GM12878 (cell line): ENCODE measurements at regions not wholly inside any gene's neighbourhood (a gene's known extent, or its start where the extent isn't known, plus 50 kb on each side); places are given as distances from the start of the nearest gene placed in this dataset.

Source experiments
- CHD1 ChIP-seq: IDR thresholded peaks from 2 replicates; pipeline ENCODE4 v1.6.1; 2012; ENCODE audit warnings: low read depth, low read length, improper control_type of control experiment
- CREB1 ChIP-seq: IDR thresholded peaks from 2 replicates; pipeline ENCODE4 v1.6.1; 2012; ENCODE audit warnings: low read depth, mild to moderate bottlenecking, inconsistent platforms
- CTCF ChIP-seq, 3 experiments: IDR thresholded peaks in 2 of 3; conservative IDR thresholded peaks in 1 of 3; 2 replicates each; pipeline ENCODE4 v1.5.1; 2011; ENCODE audit warnings: low read depth in 3 of 3, low read length in 3 of 3, mild to moderate bottlenecking in 3 of 3, control low read depth in 2 of 3, moderate library complexity in 2 of 3, inconsistent platforms in 1 of 3, mixed read lengths in 1 of 3; ENCODE audit not compliant: control insufficient read depth in 2 of 3, insufficient read depth in 1 of 3; ENCODE audit errors: extremely low read depth in 1 of 3
- IRF4 ChIP-seq: IDR thresholded peaks from 2 replicates; pipeline ENCODE4 v1.6.1; 2011; ENCODE audit warnings: low read depth, low read length
- KAT2A ChIP-seq: conservative IDR thresholded peaks from 2 replicates; pipeline ENCODE4 v1.6.1; 2011; ENCODE audit warnings: low read depth, low read length; ENCODE audit not compliant: control insufficient read depth
- LARP7 ChIP-seq: fragments of 450-650 bp; IDR thresholded peaks from 2 replicates; pipeline ENCODE4 v1.6.1; 2017; ENCODE audit warnings: mild to moderate bottlenecking
- MAX ChIP-seq: IDR thresholded peaks from 2 replicates; pipeline ENCODE4 v1.6.1; 2012; ENCODE audit warnings: low read depth, low read length, improper control_type of control experiment
- ZNF274 ChIP-seq: IDR thresholded peaks from one replicate; pipeline ENCODE4 v1.8.0; 2011; ENCODE audit not compliant: insufficient read length, insufficient read depth

DNA sequence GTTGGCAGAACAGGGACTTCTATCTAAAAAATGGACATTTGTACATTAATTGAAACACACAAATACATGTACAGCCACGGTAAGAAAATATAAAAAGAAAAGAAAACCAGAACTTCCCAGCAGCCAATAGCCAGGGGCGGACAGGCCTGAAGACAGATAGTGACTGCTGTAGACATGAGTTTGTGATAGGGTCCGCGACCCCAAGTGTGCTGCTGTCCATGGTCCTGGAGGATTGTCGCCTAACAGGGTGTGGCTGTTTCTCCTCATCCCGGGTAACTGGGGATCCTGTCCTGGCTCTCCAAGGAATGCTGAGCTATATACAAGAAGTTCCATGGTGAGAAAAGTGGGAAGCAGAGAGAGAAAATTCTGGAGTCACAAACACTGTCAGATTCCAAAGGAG is 266.5 kb upstream of the SALL3 start:
- no peak for TF ChIP-seq CHD1
- no peak for TF ChIP-seq LARP7
- no peak for TF ChIP-seq CTCF (IDR thresholded peaks at IDR 0.05 in 2 of 3, conservative IDR thresholded peaks at IDR 0.05 in 1 of 3; ENCODE audit: control insufficient read depth in 2 of 3, extremely low read depth in 1 of 3, insufficient read depth in 1 of 3, low read depth in 3 of 3, low read length in 3 of 3)
- no peak for TF ChIP-seq KAT2A
- no peak for TF ChIP-seq IRF4
- no peak for TF ChIP-seq CREB1
- no peak for TF ChIP-seq ZNF274
- no peak for TF ChIP-seq MAX
